ENCODE measurements at regions not wholly inside any gene's neighbourhood (a gene's known extent, or its start where the extent isn't known, plus 50 kb on each side); places are given as distances from the start of the nearest gene placed in this dataset.

DNA sequence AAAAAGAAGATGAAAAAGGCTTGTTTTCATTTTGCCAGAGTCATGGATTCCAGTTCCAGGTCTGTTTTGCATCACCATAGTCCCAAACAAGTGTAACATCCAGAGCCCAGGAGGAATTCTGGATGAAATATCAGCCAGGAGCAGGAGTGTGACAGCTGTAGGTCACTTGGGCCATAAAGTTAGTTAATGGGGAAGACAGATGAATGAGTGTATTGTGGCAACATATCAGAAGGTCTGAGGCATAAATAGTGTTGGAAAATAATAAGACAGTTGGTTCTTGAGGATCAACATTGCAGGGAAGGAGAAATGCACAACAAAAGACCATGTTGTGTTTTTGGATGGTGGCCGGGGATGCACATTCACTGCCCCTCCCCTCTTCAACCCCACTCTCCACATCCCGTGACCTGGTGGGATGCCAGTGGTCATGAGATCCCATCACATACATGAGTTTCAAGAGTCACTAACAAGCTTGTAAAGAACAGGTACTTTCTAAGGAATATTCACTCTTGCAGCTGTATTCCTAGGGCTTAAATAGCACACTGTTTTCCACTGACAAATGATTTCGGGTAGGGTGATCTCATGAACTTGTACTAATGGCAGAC is 83.1 kb upstream of the IGFBP7 start:
- no peak for TF ChIP-seq ZNF114 (CRISPR knock-in tag; IDR thresholded peaks at IDR 0.05)
- TF ChIP-seq EZH2phosphoT487 (IDR thresholded peaks at IDR 0.05; ENCODE audit: unreplicated experiment), result no peak
- TF ChIP-seq, protein P1, sequence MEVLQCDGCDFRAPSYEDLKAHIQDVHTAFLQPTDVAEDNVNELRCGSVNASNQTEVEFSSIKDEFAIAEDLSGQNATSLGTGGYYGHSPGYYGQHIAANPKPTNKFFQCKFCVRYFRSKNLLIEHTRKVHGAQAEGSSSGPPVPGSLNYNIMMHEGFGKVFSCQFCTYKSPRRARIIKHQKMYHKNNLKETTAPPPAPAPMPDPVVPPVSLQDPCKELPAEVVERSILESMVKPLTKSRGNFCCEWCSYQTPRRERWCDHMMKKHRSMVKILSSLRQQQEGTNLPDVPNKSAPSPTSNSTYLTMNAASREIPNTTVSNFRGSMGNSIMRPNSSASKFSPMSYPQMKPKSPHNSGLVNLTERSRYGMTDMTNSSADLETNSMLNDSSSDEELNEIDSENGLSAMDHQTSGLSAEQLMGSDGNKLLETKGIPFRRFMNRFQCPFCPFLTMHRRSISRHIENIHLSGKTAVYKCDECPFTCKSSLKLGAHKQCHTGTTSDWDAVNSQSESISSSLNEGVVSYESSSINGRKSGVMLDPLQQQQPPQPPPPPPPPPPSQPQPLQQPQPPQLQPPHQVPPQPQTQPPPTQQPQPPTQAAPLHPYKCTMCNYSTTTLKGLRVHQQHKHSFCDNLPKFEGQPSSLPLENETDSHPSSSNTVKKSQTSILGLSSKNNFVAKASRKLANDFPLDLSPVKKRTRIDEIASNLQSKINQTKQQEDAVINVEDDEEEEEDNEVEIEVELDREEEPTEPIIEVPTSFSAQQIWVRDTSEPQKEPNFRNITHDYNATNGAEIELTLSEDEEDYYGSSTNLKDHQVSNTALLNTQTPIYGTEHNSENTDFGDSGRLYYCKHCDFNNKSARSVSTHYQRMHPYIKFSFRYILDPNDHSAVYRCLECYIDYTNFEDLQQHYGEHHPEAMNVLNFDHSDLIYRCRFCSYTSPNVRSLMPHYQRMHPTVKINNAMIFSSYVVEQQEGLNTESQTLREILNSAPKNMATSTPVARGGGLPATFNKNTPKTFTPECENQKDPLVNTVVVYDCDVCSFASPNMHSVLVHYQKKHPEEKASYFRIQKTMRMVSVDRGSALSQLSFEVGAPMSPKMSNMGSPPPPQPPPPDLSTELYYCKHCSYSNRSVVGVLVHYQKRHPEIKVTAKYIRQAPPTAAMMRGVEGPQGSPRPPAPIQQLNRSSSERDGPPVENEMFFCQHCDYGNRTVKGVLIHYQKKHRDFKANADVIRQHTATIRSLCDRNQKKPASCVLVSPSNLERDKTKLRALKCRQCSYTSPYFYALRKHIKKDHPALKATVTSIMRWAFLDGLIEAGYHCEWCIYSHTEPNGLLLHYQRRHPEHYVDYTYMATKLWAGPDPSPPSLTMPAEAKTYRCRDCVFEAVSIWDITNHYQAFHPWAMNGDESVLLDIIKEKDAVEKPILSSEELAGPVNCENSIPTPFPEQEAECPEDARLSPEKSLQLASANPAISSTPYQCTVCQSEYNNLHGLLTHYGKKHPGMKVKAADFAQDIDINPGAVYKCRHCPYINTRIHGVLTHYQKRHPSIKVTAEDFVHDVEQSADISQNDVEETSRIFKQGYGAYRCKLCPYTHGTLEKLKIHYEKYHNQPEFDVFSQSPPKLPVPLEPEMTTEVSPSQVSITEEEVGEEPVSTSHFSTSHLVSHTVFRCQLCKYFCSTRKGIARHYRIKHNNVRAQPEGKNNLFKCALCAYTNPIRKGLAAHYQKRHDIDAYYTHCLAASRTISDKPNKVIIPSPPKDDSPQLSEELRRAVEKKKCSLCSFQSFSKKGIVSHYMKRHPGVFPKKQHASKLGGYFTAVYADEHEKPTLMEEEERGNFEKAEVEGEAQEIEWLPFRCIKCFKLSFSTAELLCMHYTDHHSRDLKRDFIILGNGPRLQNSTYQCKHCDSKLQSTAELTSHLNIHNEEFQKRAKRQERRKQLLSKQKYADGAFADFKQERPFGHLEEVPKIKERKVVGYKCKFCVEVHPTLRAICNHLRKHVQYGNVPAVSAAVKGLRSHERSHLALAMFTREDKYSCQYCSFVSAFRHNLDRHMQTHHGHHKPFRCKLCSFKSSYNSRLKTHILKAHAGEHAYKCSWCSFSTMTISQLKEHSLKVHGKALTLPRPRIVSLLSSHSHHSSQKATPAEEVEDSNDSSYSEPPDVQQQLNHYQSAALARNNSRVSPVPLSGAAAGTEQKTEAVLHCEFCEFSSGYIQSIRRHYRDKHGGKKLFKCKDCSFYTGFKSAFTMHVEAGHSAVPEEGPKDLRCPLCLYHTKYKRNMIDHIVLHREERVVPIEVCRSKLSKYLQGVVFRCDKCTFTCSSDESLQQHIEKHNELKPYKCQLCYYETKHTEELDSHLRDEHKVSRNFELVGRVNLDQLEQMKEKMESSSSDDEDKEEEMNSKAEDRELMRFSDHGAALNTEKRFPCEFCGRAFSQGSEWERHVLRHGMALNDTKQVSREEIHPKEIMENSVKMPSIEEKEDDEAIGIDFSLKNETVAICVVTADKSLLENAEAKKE (CRISPR knock-in tag; IDR thresholded peaks at IDR 0.05), result no peak
- TF ChIP-seq, protein P2, sequence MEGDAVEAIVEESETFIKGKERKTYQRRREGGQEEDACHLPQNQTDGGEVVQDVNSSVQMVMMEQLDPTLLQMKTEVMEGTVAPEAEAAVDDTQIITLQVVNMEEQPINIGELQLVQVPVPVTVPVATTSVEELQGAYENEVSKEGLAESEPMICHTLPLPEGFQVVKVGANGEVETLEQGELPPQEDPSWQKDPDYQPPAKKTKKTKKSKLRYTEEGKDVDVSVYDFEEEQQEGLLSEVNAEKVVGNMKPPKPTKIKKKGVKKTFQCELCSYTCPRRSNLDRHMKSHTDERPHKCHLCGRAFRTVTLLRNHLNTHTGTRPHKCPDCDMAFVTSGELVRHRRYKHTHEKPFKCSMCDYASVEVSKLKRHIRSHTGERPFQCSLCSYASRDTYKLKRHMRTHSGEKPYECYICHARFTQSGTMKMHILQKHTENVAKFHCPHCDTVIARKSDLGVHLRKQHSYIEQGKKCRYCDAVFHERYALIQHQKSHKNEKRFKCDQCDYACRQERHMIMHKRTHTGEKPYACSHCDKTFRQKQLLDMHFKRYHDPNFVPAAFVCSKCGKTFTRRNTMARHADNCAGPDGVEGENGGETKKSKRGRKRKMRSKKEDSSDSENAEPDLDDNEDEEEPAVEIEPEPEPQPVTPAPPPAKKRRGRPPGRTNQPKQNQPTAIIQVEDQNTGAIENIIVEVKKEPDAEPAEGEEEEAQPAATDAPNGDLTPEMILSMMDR (conservative IDR thresholded peaks at IDR 0.05; ENCODE audit: low read depth in 2 of 2), result no peak
- TF ChIP-seq POLR2AphosphoS5 (IDR thresholded peaks at IDR 0.05; ENCODE audit: low read depth), result no peak
- TF ChIP-seq, protein P3, sequence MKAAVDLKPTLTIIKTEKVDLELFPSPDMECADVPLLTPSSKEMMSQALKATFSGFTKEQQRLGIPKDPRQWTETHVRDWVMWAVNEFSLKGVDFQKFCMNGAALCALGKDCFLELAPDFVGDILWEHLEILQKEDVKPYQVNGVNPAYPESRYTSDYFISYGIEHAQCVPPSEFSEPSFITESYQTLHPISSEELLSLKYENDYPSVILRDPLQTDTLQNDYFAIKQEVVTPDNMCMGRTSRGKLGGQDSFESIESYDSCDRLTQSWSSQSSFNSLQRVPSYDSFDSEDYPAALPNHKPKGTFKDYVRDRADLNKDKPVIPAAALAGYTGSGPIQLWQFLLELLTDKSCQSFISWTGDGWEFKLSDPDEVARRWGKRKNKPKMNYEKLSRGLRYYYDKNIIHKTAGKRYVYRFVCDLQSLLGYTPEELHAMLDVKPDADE (IDR thresholded peaks at IDR 0.05), result no peak
- TF ChIP-seq EZH2 (IDR thresholded peaks at IDR 0.05; ENCODE audit: low read depth, unreplicated experiment), result no peak
- no peak for TF ChIP-seq NANOG (IDR thresholded peaks at IDR 0.05; ENCODE audit: borderline replicate concordance)
- TF ChIP-seq STAT1 (IDR thresholded peaks at IDR 0.05; ENCODE audit: unreplicated experiment), result no peak
- TF ChIP-seq CREB1 (CRISPR knock-in tag; IDR thresholded peaks at IDR 0.05; ENCODE audit: low read depth), result no peak
- no peak for TF ChIP-seq ZNF331 (CRISPR knock-in tag; IDR thresholded peaks at IDR 0.05; ENCODE audit: low read depth)
- no peak for TF ChIP-seq JUNB (IDR thresholded peaks at IDR 0.05; ENCODE audit: unreplicated experiment)
- TF ChIP-seq, protein P4, sequence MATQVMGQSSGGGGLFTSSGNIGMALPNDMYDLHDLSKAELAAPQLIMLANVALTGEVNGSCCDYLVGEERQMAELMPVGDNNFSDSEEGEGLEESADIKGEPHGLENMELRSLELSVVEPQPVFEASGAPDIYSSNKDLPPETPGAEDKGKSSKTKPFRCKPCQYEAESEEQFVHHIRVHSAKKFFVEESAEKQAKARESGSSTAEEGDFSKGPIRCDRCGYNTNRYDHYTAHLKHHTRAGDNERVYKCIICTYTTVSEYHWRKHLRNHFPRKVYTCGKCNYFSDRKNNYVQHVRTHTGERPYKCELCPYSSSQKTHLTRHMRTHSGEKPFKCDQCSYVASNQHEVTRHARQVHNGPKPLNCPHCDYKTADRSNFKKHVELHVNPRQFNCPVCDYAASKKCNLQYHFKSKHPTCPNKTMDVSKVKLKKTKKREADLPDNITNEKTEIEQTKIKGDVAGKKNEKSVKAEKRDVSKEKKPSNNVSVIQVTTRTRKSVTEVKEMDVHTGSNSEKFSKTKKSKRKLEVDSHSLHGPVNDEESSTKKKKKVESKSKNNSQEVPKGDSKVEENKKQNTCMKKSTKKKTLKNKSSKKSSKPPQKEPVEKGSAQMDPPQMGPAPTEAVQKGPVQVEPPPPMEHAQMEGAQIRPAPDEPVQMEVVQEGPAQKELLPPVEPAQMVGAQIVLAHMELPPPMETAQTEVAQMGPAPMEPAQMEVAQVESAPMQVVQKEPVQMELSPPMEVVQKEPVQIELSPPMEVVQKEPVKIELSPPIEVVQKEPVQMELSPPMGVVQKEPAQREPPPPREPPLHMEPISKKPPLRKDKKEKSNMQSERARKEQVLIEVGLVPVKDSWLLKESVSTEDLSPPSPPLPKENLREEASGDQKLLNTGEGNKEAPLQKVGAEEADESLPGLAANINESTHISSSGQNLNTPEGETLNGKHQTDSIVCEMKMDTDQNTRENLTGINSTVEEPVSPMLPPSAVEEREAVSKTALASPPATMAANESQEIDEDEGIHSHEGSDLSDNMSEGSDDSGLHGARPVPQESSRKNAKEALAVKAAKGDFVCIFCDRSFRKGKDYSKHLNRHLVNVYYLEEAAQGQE (IDR thresholded peaks at IDR 0.05; ENCODE audit: unreplicated experiment), result no peak
- Histone ChIP-seq H3K4me3 (peak overlapping the region; percentile 27), H3K36me3 (ENCODE audit: insufficient read depth) (no peaks in the 10 kb centered on the region), H3K27ac (ENCODE audit: low read depth) (no peak overlapping the region), H3K4me1 (ENCODE audit: insufficient read depth) (peaks cover 41% of the 10 kb centered on the region), H2AFZ (no peak overlapping the region), H3K9me2 (ENCODE audit: insufficient read depth) (no peaks in the 10 kb centered on the region; the same call in 1 of the 2 replicates), H3F3A (replicated peaks; ENCODE audit: low read depth) (no peaks in the 10 kb centered on the region), H3K79me2 (replicated peaks; ENCODE audit: insufficient read depth) (no peaks in the 10 kb centered on the region), H3K27me3 (ENCODE audit: insufficient read depth) (peaks cover 17% of the 10 kb centered on the region), H3K4me2 (peak overlapping the region; percentile 50), H4K20me1 (replicated peaks; ENCODE audit: insufficient read depth) (no peaks in the 10 kb centered on the region)
- Mint-ChIP-seq H3K36me3 (ENCODE audit: low read depth) (0 out of 3 replicates have a peak, but pooled peaks cover 3% of the 10 kb centered on the region), H3K27me3 (ENCODE audit: insufficient read depth, low read depth, poor library complexity) (peaks cover 6% of the 10 kb centered on the region), H3K4me3 (peak overlapping the region; percentile 9; the same call in 1 of the 3 replicates), H3K9me3 (no peaks in the 10 kb centered on the region; the same call in 1 of the 3 replicates), H3K4me1 (peaks cover 47% of the 10 kb centered on the region), H3K27ac (no peak overlapping the region)
- no peak for ATAC-seq
- no peak for DNase-seq (ENCODE audit: low spot score)

All from GM23338 (cell line).